RPMI7951 (cell line): ENCODE measurements at regions not wholly inside any gene's neighbourhood (a gene's known extent, or its start where the extent isn't known, plus 50 kb on each side); places are given as distances from the start of the nearest gene placed in this dataset.

ENCODE experiments used
- DNase-seq: peaks from one replicate; pipeline ENCODE4 v3.0.0-alpha.2; 2012; ENCODE audit warnings: low read depth

- DNase-seq: no peak
Observed at GRCh38 chr16:88287219-88287618, 95.5 kb upstream of the ZNF469 start.

GRCh38 chr16:88288303-88288702, 94.5 kb upstream of the ZNF469 start:
- DNase-seq: no peak

- DNase-seq: no peak
Observed at GRCh38 chr16:88289001-88289400, 93.8 kb upstream of the ZNF469 start.

- no peak for DNase-seq
Observed at GRCh38 chr16:88289561-88289960, 93.2 kb upstream of the ZNF469 start.

GRCh38 chr16:88289968-88290401, 92.8 kb upstream of the ZNF469 start:
- DNase-seq: peak; percentile 71

- no peak for DNase-seq
Observed at GRCh38 chr16:88290850-88291830, 91.6 kb upstream of the ZNF469 start.

GRCh38 chr16:88292007-88292970, 90.5 kb upstream of the ZNF469 start:
- no peak for DNase-seq

- DNase-seq: no peak
Observed at GRCh38 chr16:88293097-88293496, 89.7 kb upstream of the ZNF469 start.

- DNase-seq: no peak
Observed at GRCh38 chr16:88295671-88296436, 86.9 kb upstream of the ZNF469 start.

GRCh38 chr16:88296437-88297177, 86.2 kb upstream of the ZNF469 start:
- DNase-seq: no peak

- DNase-seq: no peak
Observed at GRCh38 chr16:88297178-88297720, 85.5 kb upstream of the ZNF469 start.

- DNase-seq: peak; percentile 65
Observed at GRCh38 chr16:88298181-88298832, 84.5 kb upstream of the ZNF469 start.

- peak; percentile 52 for DNase-seq
Observed at GRCh38 chr16:88298833-88299745, 83.7 kb upstream of the ZNF469 start.

- no peak for DNase-seq
Observed at GRCh38 chr16:88299751-88300462, 82.9 kb upstream of the ZNF469 start.

- no peak for DNase-seq
Observed at GRCh38 chr16:88300463-88300835, 82.3 kb upstream of the ZNF469 start.

GRCh38 chr16:88301431-88301830, 81.3 kb upstream of the ZNF469 start:
- DNase-seq: no peak

- DNase-seq: no peak
Observed at GRCh38 chr16:88301886-88302285, 80.9 kb upstream of the ZNF469 start.

- no peak for DNase-seq
Observed at GRCh38 chr16:88302666-88303065, 80.1 kb upstream of the ZNF469 start.
